ENCODE measurements at regions not wholly inside any gene's neighbourhood (a gene's known extent, or its start where the extent isn't known, plus 50 kb on each side); places are given as distances from the start of the nearest gene placed in this dataset.

DNA sequence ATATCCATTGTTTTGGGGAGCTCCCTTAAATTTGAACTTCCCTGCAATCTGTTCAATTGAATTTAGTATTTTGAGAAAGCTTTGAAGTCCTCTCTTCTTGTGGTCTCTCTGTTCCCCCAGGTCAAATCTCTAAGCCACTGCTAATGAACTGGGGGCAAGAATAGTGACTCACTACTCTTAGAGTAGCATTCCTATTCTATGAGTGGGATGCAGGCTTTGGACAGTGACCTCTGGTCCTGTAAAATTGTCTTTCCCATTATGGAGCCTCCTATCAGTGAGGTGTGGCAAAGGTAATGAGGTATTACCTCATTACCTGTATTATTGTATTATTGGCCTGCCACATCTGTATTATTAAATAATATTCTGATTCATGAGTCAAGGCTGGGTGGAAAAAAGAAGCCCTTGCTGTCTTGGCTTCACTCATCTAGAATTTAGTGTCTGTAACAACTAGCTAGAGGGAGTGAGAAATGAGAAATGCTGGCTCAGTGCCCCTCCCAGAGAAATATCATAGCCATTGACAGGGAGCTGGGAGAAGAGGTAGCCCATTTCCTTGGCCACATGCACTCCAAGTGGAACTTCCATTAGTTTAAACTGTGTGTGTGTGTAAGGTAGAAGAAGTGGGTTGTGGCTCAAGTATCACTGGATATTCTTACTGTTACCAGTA lies 393.9 kb upstream of the CTSO start:
- ChIA-PET POLR2A (no interaction called here), CTCF (no interaction called here)
- Mint-ChIP-seq H3K4me3 (no peak overlapping the region), H3K4me1 (no peaks in the 10 kb centered on the region), H3K27me3 (no peaks in the 10 kb centered on the region), H3K36me3 (no peaks in the 10 kb centered on the region), H3K27ac (no peak overlapping the region), H3K9me3 (peaks cover 0 to 8% (median 2%) of the 10 kb centered on the region in 5 donors)
- H3K27me3 ChIP-seq (ENCODE audit: insufficient read depth, low read length, poor library complexity, severe bottlenecking) = no peaks in the 10 kb centered on the region
- DNase-seq = no peak
- H3K4me3 ChIP-seq (ENCODE audit: low read length) = no peak overlapping the region
- no peaks in the 10 kb centered on the region for H3K4me1 ChIP-seq (ENCODE audit: insufficient read depth, low read length)
- no peaks in the 10 kb centered on the region for H3K9me3 ChIP-seq (ENCODE audit: low read length)
- H3K36me3 ChIP-seq (ENCODE audit: insufficient read depth, low read length) = no peaks in the 10 kb centered on the region
- H3K27ac ChIP-seq (ENCODE audit: low read depth, low read length) = no peak overlapping the region

DNA sequence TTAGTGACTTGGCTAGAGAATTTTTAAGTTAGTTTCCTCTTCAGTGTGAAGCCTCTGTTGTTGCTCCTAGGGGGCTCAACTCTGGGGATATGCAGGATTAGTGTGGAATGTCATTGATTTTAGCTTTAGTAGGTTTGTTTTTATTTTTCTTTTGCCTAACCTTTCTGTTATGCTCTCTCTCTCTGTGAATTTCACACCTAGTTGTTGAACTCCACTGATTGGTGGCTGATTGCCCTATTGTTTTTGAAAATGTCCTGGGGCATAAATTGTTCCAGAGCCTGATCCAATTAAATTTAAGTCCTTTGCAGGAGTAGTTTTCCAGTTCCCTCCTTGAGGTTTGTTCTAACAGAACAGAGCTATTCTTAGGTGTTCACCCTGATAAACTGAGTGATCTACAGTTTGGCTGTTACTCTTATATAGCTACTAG lies 393.3 kb upstream of the CTSO start:
- ChIA-PET CTCF (no interaction called here), POLR2A (no interaction called here)
- H3K4me1 ChIP-seq (ENCODE audit: insufficient read depth, low read length) = no peaks in the 10 kb centered on the region
- H3K4me3 ChIP-seq (ENCODE audit: low read length) = no peak overlapping the region
- H3K27ac ChIP-seq (ENCODE audit: low read depth, low read length) = no peak overlapping the region
- Mint-ChIP-seq H3K27me3 (no peaks in the 10 kb centered on the region), H3K4me3 (no peak overlapping the region), H3K4me1 (no peaks in the 10 kb centered on the region), H3K9me3 (peaks cover 0 to 8% (median 2%) of the 10 kb centered on the region in 5 donors), H3K27ac (no peak overlapping the region), H3K36me3 (no peaks in the 10 kb centered on the region)
- H3K9me3 ChIP-seq (ENCODE audit: low read length) = no peaks in the 10 kb centered on the region
- no peak for DNase-seq
- H3K36me3 ChIP-seq (ENCODE audit: insufficient read depth, low read length) = no peaks in the 10 kb centered on the region
- no peaks in the 10 kb centered on the region for H3K27me3 ChIP-seq (ENCODE audit: insufficient read depth, low read length, poor library complexity, severe bottlenecking)

DNA sequence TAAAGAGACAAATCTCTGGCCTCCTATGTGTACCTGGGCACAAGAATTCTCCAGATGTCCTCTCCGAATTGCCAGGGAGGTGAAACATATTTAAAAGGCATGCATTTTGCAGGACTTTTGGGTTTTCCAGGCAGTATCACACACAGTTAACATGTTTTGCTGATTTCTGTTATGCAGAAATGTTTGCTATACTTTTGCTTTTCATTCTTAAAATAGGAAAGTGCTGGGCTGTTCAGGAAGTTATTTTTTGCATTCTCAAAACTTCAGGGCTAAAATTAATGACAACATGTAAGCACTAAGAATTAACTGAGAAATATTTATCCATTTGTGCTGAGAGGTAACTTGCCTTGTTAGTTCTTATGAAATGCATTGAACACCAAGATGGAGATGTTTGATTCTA lies 390.7 kb upstream of the CTSO start:
- POLR2A ChIA-PET = no interaction called here

DNA sequence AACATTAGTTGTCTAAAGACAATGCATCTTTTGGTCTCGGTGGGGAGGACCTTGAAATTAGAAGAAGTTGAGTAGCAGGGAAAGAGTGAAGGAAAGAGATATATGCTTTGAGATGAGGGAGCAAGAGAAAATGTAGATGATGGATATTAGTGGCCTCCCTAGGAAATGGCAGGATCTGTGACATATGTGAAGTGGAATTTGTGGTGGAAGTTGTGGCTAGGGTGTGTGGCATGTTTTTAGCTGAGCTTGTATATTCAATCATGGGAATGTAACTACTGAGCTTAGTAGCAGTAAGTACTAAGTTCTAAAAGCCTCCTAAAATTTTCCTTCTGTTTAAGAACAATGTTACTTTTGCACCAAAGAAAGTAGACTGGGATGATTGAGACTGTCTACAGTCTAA lies 382.8 kb upstream of the CTSO start:
- CTCF ChIA-PET = interaction anchor here (1.2 kb wide), 1 partner anchor 29 kb away, joined by 3 read pairs; no protein-coding TSS in a partner anchor
- Mint-ChIP-seq H3K36me3 (no peaks in the 10 kb centered on the region), H3K27me3 (no peaks in the 10 kb centered on the region), H3K4me1 (no peaks in the 10 kb centered on the region), H3K27ac (no peak overlapping the region), H3K4me3 (no peak overlapping the region), H3K9me3 (peaks cover 2 to 9% (median 6%) of the 10 kb centered on the region in 5 donors)
- no peaks in the 10 kb centered on the region for H3K36me3 ChIP-seq (ENCODE audit: insufficient read depth, low read length)
- H3K4me1 ChIP-seq (ENCODE audit: insufficient read depth, low read length) = no peaks in the 10 kb centered on the region
- no peak overlapping the region for H3K4me3 ChIP-seq (ENCODE audit: low read length)
- no peaks in the 10 kb centered on the region for H3K27me3 ChIP-seq (ENCODE audit: insufficient read depth, low read length, poor library complexity, severe bottlenecking)
- no peaks in the 10 kb centered on the region for H3K9me3 ChIP-seq (ENCODE audit: low read length)
- POLR2A ChIA-PET = no interaction called here
- no peak overlapping the region for H3K27ac ChIP-seq (ENCODE audit: low read depth, low read length)
- DNase-seq = no peak

More for the DNA sequence above, 390.7 kb upstream of the CTSO start:
- no peaks in the 10 kb centered on the region for H3K36me3 ChIP-seq (ENCODE audit: insufficient read depth, low read length)
- Mint-ChIP-seq H3K27ac (no peak overlapping the region), H3K4me3 (no peak overlapping the region), H3K4me1 (no peaks in the 10 kb centered on the region), H3K36me3 (no peaks in the 10 kb centered on the region), H3K9me3 (peaks cover 0 to 5% (median 2%) of the 10 kb centered on the region in 5 donors), H3K27me3 (no peaks in the 10 kb centered on the region)
- H3K9me3 ChIP-seq (ENCODE audit: low read length) = no peaks in the 10 kb centered on the region
- H3K4me1 ChIP-seq (ENCODE audit: insufficient read depth, low read length) = no peaks in the 10 kb centered on the region
- no peaks in the 10 kb centered on the region for H3K27me3 ChIP-seq (ENCODE audit: insufficient read depth, low read length, poor library complexity, severe bottlenecking)
- CTCF ChIA-PET = no interaction called here
- no peak for DNase-seq
- H3K27ac ChIP-seq (ENCODE audit: low read depth, low read length) = no peak overlapping the region
- no peak overlapping the region for H3K4me3 ChIP-seq (ENCODE audit: low read length)

DNA sequence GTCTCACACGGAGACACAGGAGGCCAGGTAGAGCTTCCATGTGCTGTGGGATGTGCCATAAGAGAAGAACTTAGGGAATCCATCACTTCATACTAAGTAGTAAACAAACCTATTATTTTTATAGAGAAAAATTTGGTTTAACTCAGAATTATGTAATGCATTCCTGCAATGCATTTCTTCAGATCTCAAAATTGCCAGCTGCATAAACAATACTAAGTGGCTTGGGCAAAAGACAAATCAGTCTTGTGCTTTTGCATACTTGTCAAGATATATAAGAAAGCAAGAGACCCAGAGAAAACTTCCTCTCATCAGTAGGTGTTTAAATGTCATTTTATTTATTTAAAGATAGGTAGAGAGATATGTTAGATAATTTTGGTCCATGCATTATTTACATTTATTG lies 382.1 kb upstream of the CTSO start:
- Histone ChIP-seq H3K9me3 (ENCODE audit: low read length) (no peaks in the 10 kb centered on the region), H3K27me3 (ENCODE audit: insufficient read depth, low read length, poor library complexity, severe bottlenecking) (no peaks in the 10 kb centered on the region), H3K27ac (ENCODE audit: low read depth, low read length) (no peak overlapping the region), H3K4me3 (ENCODE audit: low read length) (no peak overlapping the region), H3K36me3 (ENCODE audit: insufficient read depth, low read length) (no peaks in the 10 kb centered on the region), H3K4me1 (ENCODE audit: insufficient read depth, low read length) (no peaks in the 10 kb centered on the region)
- no peak overlapping the region for H3K27ac Mint-ChIP-seq
- H3K4me1 Mint-ChIP-seq = no peaks in the 10 kb centered on the region
- DNase-seq = no peak
- H3K4me3 Mint-ChIP-seq = no peak overlapping the region
- H3K36me3 Mint-ChIP-seq = no peaks in the 10 kb centered on the region
- H3K9me3 Mint-ChIP-seq = peaks cover 2 to 10% (median 7%) of the 10 kb centered on the region in 5 donors
- ChIA-PET CTCF (interaction anchor here (1.2 kb wide), 1 partner anchor 30 kb away, joined by 3 read pairs; no protein-coding TSS in a partner anchor), POLR2A (no interaction called here)
- no peaks in the 10 kb centered on the region for H3K27me3 Mint-ChIP-seq

DNA sequence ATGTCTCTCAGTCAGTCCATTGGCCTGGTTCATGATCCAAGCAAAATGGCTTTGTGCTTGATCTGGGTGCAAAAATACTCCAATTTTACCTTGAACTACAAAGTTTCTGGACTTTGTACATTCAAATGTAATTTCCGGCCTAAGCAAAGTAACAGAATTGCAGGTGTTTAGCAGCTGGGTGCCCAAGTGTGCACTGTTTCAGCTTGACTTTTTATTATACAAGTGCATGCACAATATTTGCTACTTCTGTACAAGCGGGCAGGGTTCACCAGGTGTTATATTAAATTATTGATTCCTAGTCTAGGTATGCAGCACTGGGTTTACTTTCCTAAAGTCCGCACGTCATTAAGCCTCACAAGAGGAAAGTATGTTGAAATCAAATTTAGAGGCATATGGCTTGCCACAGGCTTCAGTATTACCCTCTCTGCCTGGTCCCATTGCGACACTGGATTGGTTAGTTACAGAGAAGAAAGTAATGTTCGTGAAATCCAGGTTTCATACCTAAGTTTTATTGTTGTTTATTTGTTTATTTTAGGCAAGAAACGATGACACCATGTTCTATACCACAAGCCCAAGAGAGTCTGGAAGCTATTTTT lies 376.9 kb upstream of the CTSO start:
- H3K27ac ChIP-seq (ENCODE audit: low read depth, low read length) = no peak overlapping the region
- no peaks in the 10 kb centered on the region for H3K9me3 ChIP-seq (ENCODE audit: low read length)
- ChIA-PET CTCF (no interaction called here), POLR2A (no interaction called here)
- H3K4me1 Mint-ChIP-seq = no peaks in the 10 kb centered on the region
- no peaks in the 10 kb centered on the region for H3K36me3 Mint-ChIP-seq
- no peaks in the 10 kb centered on the region for H3K36me3 ChIP-seq (ENCODE audit: insufficient read depth, low read length)
- no peaks in the 10 kb centered on the region for H3K27me3 ChIP-seq (ENCODE audit: insufficient read depth, low read length, poor library complexity, severe bottlenecking)
- peaks cover 0 to 14% (median 2%) of the 10 kb centered on the region in 5 donors for H3K9me3 Mint-ChIP-seq
- no peak overlapping the region for H3K4me3 Mint-ChIP-seq
- DNase-seq = no peak
- H3K27ac Mint-ChIP-seq = no peak overlapping the region
- no peaks in the 10 kb centered on the region for H3K4me1 ChIP-seq (ENCODE audit: insufficient read depth, low read length)
- no peak overlapping the region for H3K4me3 ChIP-seq (ENCODE audit: low read length)
- no peaks in the 10 kb centered on the region for H3K27me3 Mint-ChIP-seq

DNA sequence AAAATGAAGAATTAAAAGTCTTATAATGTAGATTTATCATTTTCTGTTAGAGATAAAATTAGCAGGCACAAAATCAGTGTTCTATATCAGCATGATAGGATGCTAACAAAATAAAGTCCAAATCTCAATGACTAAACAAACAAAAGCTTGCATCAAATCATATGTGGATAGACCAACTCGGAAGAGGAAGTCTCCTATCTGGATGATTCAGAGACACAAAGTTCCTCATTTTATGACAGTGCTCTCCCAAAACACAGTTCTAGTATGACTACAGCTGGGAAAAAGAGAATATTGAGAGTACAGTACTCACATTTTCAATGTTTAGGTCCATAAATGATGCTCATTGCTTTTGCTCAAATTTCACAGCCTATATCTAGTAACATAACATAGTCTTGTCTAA lies 376.1 kb upstream of the CTSO start:
- ChIA-PET CTCF (no interaction called here), POLR2A (no interaction called here)
- Histone ChIP-seq H3K36me3 (ENCODE audit: insufficient read depth, low read length) (no peaks in the 10 kb centered on the region), H3K9me3 (ENCODE audit: low read length) (no peaks in the 10 kb centered on the region), H3K27ac (ENCODE audit: low read depth, low read length) (no peak overlapping the region), H3K27me3 (ENCODE audit: insufficient read depth, low read length, poor library complexity, severe bottlenecking) (no peaks in the 10 kb centered on the region), H3K4me1 (ENCODE audit: insufficient read depth, low read length) (no peaks in the 10 kb centered on the region), H3K4me3 (ENCODE audit: low read length) (no peak overlapping the region)
- no peak for DNase-seq
- Mint-ChIP-seq H3K36me3 (no peaks in the 10 kb centered on the region), H3K27me3 (no peaks in the 10 kb centered on the region), H3K4me3 (no peak overlapping the region), H3K27ac (no peak overlapping the region), H3K9me3 (peaks cover 0 to 14% (median 2%) of the 10 kb centered on the region in 5 donors), H3K4me1 (no peaks in the 10 kb centered on the region)

DNA sequence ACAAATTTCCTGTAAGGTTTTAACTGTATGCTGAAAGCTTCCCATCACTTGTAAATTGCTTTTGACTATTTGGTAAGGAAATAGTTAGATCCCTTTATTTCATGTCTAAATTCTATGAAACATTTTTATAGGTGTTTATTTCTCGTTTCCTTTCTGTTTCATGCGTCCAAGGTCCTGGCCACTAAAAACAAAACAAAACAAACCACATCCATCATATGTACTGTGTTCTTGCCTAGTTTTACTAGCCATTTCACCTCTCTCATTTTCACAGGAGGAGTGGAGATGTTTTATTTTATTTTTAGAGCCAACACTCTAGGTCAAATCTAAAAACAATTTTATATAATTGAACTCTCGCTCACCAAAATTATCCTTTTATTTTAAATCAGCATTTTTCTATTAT lies 375.2 kb upstream of the CTSO start:
- Histone ChIP-seq H3K9me3 (ENCODE audit: low read length) (no peaks in the 10 kb centered on the region), H3K4me1 (ENCODE audit: insufficient read depth, low read length) (no peaks in the 10 kb centered on the region), H3K27me3 (ENCODE audit: insufficient read depth, low read length, poor library complexity, severe bottlenecking) (no peaks in the 10 kb centered on the region), H3K27ac (ENCODE audit: low read depth, low read length) (no peak overlapping the region), H3K4me3 (ENCODE audit: low read length) (no peak overlapping the region), H3K36me3 (ENCODE audit: insufficient read depth, low read length) (no peaks in the 10 kb centered on the region)
- CTCF ChIA-PET = no interaction called here
- Mint-ChIP-seq H3K27me3 (no peaks in the 10 kb centered on the region), H3K36me3 (no peaks in the 10 kb centered on the region), H3K4me3 (no peak overlapping the region), H3K27ac (no peak overlapping the region), H3K9me3 (peaks cover 0 to 14% (median under 1%) of the 10 kb centered on the region in 5 donors), H3K4me1 (no peaks in the 10 kb centered on the region)
- no peak for DNase-seq
- POLR2A ChIA-PET = no interaction called here

Data from CD8-positive, alpha-beta memory T cell (primary cell).